Activated CD4-positive, alpha-beta T cell treated with anti-CD3 and anti-CD28 coated beads, Interleukin-2, Interleukin-6, amounts not matched to agents 100 ng/mL and 50 ng/mL, durations not matched to agents 16 hours and 8 hours (primary cell): ENCODE measurements at regions not wholly inside any gene's neighbourhood (a gene's known extent, or its start where the extent isn't known, plus 50 kb on each side); places are given as distances from the start of the nearest gene placed in this dataset.
"Not testable (repeated sequence)": the region's sequence is repeated elsewhere in the genome, so short reads cannot be mapped to it uniquely, and the experiment has no call there.

Source experiments
- DNase-seq: peaks from one replicate; pipeline ENCODE4 v3.0.0-alpha.2; 2020

GRCh38 chr7:67857698-67858097, 861.1 kb downstream of the TYW1 start:
- no peak for DNase-seq

GRCh38 chr7:67858931-67859330, 862.3 kb downstream of the TYW1 start:
- DNase-seq = no peak

GRCh38 chr7:67863911-67864310, 867.3 kb downstream of the TYW1 start:
- DNase-seq = no peak

GRCh38 chr7:67866054-67866453, 869.4 kb downstream of the TYW1 start:
- DNase-seq = no peak

GRCh38 chr7:67866812-67867211, 870.2 kb downstream of the TYW1 start:
- DNase-seq = no peak

GRCh38 chr7:67870396-67870795, 873.8 kb downstream of the TYW1 start:
- DNase-seq = no peak

- no peak for DNase-seq
Measured at GRCh38 chr7:67875558-67875957, 878.9 kb downstream of the TYW1 start.

- DNase-seq = no peak
Measured at GRCh38 chr7:67878808-67879207, 882.2 kb downstream of the TYW1 start.

GRCh38 chr7:67882843-67883242, 886.2 kb downstream of the TYW1 start:
- no peak for DNase-seq

GRCh38 chr7:67890316-67890715, 893.7 kb downstream of the TYW1 start:
- no peak for DNase-seq

GRCh38 chr7:67894746-67895145, 898.1 kb downstream of the TYW1 start:
- no peak for DNase-seq

GRCh38 chr7:67896721-67897120, 900.1 kb downstream of the TYW1 start:
- DNase-seq = no peak

GRCh38 chr7:67900456-67900855, 903.8 kb downstream of the TYW1 start:
- no peak for DNase-seq

- DNase-seq = no peak
Measured at GRCh38 chr7:67901808-67902480, 905.3 kb downstream of the TYW1 start.

GRCh38 chr7:67907792-67908191, 911.2 kb downstream of the TYW1 start:
- no peak for DNase-seq

GRCh38 chr7:67912437-67912836, 915.8 kb downstream of the TYW1 start:
- no peak for DNase-seq

- DNase-seq = peak; percentile 32
Measured at GRCh38 chr7:67913604-67914003, 917.0 kb downstream of the TYW1 start.

GRCh38 chr7:67916111-67916510, 919.5 kb downstream of the TYW1 start:
- not testable (repeated sequence) for DNase-seq

GRCh38 chr7:67916571-67917436, 920.2 kb downstream of the TYW1 start:
- no peak for DNase-seq

- no peak for DNase-seq
Measured at GRCh38 chr7:67917437-67917755, 920.8 kb downstream of the TYW1 start.

GRCh38 chr7:67918158-67918557, 921.5 kb downstream of the TYW1 start:
- peak; percentile 19 for DNase-seq

- DNase-seq = no peak
Measured at GRCh38 chr7:67923286-67923685, 926.7 kb downstream of the TYW1 start.

- DNase-seq = no peak
Measured at GRCh38 chr7:67928141-67928540, 931.5 kb downstream of the TYW1 start.

- not testable (repeated sequence) for DNase-seq
Measured at GRCh38 chr7:67936447-67936846, 939.8 kb downstream of the TYW1 start.

- no peak for DNase-seq
Measured at GRCh38 chr7:67940400-67940799, 943.8 kb downstream of the TYW1 start.
